DND-41 (cell line): ENCODE measurements at regions not wholly inside any gene's neighbourhood (a gene's known extent, or its start where the extent isn't known, plus 50 kb on each side); places are given as distances from the start of the nearest gene placed in this dataset.

Source experiments
- ATAC-seq: fragments of 200-7000 bp; cut with Tn5 transposase; 3 replicates; pipeline ENCODE4 v1.9.1; 2021; ENCODE audit warnings: low read depth; ENCODE audit not compliant: insufficient read depth
- DNase-seq: peaks from one replicate; pipeline ENCODE4 v3.0.0-alpha.2; 2020
- H2AFZ ChIP-seq: 2 replicates; pipeline ENCODE4 v1.6.0; 2012; ENCODE audit warnings: low read depth, low read length
- H3K27ac ChIP-seq: 2 replicates; pipeline ENCODE4 v1.5.1; 2012; ENCODE audit warnings: low read length, inconsistent platforms
- H3K27me3 ChIP-seq: fragments of 200-600 bp; sonication (generic); 2 replicates; pipeline ENCODE4 v1.6.0; 2012; ENCODE audit warnings: low read length, mild to moderate bottlenecking, inconsistent platforms; ENCODE audit not compliant: insufficient read depth, poor library complexity
- H3K36me3 ChIP-seq: 2 replicates; pipeline ENCODE4 v1.5.1; 2012; ENCODE audit warnings: low read length, inconsistent platforms; ENCODE audit not compliant: insufficient read depth
- H3K4me1 ChIP-seq: 2 replicates; pipeline ENCODE4 v1.5.1; 2012; ENCODE audit warnings: mild to moderate bottlenecking, low read length; ENCODE audit not compliant: insufficient read depth
- H3K4me2 ChIP-seq: 2 replicates; pipeline ENCODE4 v1.6.0; 2012; ENCODE audit warnings: mild to moderate bottlenecking, moderate library complexity, low read length, inconsistent platforms; ENCODE audit not compliant: insufficient read depth
- H3K4me3 ChIP-seq, 2 experiments: fragments of 200-600 bp in 1 of 2; shearing (Covaris generic) in 1 of 2; 2 replicates each; pipeline ENCODE4 v1.5.1; 2012 to 2016; ENCODE audit warnings: inconsistent platforms in 2 of 2, low read length in 2 of 2, mild to moderate bottlenecking in 2 of 2, low read depth in 1 of 2, moderate library complexity in 1 of 2
- H3K79me2 ChIP-seq: 2 replicates; pipeline ENCODE4 v1.6.0; 2012; ENCODE audit warnings: low read length, inconsistent platforms; ENCODE audit not compliant: insufficient read depth
- H3K9ac ChIP-seq: 2 replicates; pipeline ENCODE4 v1.6.0; 2012; ENCODE audit warnings: low read depth, mild to moderate bottlenecking, inconsistent platforms, low read length, moderate library complexity
- H3K9me3 ChIP-seq: 2 replicates; pipeline ENCODE4 v1.5.1; 2012; ENCODE audit warnings: low read length, moderate library complexity, mild to moderate bottlenecking, inconsistent platforms; ENCODE audit not compliant: insufficient read depth, severe bottlenecking
- H4K20me1 ChIP-seq: 2 replicates; pipeline ENCODE4 v1.6.0; 2012; ENCODE audit warnings: low read length; ENCODE audit not compliant: insufficient read depth
- EZH2 ChIP-seq: IDR thresholded peaks from 3 replicates; pipeline ENCODE4 v1.6.1; 2012; ENCODE audit warnings: borderline replicate concordance, low read depth, mild to moderate bottlenecking, moderate library complexity, low read length, inconsistent platforms; ENCODE audit not compliant: severe bottlenecking
- TF ChIP-seq, protein P1 (sequence below): IDR thresholded peaks from 2 replicates; pipeline ENCODE4 v1.5.1; 2012; ENCODE audit warnings: borderline replicate concordance, low read length, moderate library complexity, mild to moderate bottlenecking; ENCODE audit not compliant: poor library complexity, severe bottlenecking; ENCODE audit errors: extremely low read depth

DNA sequence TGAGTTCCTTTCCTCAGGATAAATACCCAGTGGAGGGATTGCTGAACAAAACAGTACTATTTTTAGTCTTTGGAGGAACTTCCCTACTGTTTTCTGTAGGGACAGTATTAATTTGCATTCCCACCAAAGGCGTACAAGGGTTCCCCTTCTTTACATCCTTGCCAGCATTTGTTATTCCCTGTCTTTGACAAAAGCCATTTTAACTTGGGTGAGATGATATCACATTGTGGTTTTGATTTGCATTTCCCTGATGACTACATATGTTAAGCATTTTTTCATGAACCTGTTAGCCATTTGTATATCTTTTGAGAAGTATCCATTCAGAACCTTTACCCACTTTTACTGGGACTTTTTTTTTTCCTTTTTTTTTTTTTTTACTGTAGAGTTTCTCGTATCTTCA is 126.2 kb upstream of the ANXA10 start:
- H3K4me2 ChIP-seq: no peak overlapping the region
- no peak overlapping the region for H3K4me3 ChIP-seq
- H3K9ac ChIP-seq: no peak overlapping the region
- no peaks in the 10 kb centered on the region for H3K79me2 ChIP-seq
- no peak for TF ChIP-seq EZH2
- TF ChIP-seq, protein P1, sequence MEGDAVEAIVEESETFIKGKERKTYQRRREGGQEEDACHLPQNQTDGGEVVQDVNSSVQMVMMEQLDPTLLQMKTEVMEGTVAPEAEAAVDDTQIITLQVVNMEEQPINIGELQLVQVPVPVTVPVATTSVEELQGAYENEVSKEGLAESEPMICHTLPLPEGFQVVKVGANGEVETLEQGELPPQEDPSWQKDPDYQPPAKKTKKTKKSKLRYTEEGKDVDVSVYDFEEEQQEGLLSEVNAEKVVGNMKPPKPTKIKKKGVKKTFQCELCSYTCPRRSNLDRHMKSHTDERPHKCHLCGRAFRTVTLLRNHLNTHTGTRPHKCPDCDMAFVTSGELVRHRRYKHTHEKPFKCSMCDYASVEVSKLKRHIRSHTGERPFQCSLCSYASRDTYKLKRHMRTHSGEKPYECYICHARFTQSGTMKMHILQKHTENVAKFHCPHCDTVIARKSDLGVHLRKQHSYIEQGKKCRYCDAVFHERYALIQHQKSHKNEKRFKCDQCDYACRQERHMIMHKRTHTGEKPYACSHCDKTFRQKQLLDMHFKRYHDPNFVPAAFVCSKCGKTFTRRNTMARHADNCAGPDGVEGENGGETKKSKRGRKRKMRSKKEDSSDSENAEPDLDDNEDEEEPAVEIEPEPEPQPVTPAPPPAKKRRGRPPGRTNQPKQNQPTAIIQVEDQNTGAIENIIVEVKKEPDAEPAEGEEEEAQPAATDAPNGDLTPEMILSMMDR: no peak
- H3K36me3 ChIP-seq: no peaks in the 10 kb centered on the region
- H4K20me1 ChIP-seq: no peaks in the 10 kb centered on the region
- DNase-seq (no peak), ATAC-seq (no peak)
- no peak overlapping the region for H3K27ac ChIP-seq
- no peak overlapping the region for H2AFZ ChIP-seq
- H3K4me1 ChIP-seq: no peaks in the 10 kb centered on the region
- no peaks in the 10 kb centered on the region for H3K27me3 ChIP-seq
- H3K9me3 ChIP-seq: no peaks in the 10 kb centered on the region

DNA sequence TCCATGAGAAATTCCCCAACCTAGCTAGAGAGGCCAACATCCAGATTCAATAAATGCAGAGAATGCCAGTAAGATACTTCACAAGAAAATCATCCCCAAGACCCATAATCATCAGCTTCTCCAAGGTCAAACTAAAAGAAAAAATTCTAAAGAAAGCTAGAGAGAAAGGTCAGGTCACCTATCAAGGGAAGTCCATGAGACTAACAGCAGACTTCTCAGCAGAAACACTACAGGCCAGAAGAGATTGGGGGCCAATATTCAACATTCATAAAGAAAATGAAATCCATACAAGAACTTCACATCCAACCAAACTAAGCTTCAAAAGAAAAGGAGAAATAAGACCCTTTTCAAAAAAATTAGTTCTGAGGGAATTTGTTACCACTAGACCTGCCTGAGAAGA is 118.8 kb upstream of the ANXA10 start:
- Histone ChIP-seq H3K9me3 (no peaks in the 10 kb centered on the region), H4K20me1 (no peaks in the 10 kb centered on the region), H3K79me2 (no peaks in the 10 kb centered on the region), H3K4me2 (no peak overlapping the region), H2AFZ (no peak overlapping the region), H3K9ac (no peak overlapping the region), H3K27ac (no peak overlapping the region), H3K27me3 (no peaks in the 10 kb centered on the region), H3K4me1 (no peaks in the 10 kb centered on the region), H3K36me3 (no peaks in the 10 kb centered on the region), H3K4me3 (no peak overlapping the region)
- ATAC-seq: no peak
- no peak for DNase-seq
- no peak for TF ChIP-seq EZH2
- TF ChIP-seq, protein P1: no peak

DNA sequence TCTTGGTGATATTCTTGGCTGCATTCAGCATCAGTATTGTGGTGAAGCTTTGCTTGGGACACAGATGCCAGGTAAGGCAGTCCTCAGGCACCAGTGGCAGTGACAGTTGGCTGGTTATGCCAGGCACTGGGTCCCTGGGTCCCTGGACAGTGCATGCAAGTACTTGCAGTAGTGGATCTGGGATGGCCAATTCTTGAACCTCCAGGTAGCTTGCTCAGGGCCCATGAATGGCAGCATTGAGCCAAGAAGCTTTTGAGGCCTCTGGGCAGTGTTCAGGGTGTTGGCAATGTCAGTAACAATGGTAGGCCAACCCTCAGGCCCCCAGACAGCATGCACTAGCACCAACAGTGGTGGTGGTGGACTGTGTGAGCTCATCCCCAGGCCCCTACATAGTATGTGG is 106.8 kb upstream of the ANXA10 start:
- no peak overlapping the region for H2AFZ ChIP-seq
- no peak overlapping the region for H3K9ac ChIP-seq
- ATAC-seq (no peak), DNase-seq (no peak)
- no peaks in the 10 kb centered on the region for H3K79me2 ChIP-seq
- no peaks in the 10 kb centered on the region for H3K9me3 ChIP-seq
- no peak overlapping the region for H3K4me2 ChIP-seq
- no peaks in the 10 kb centered on the region for H3K36me3 ChIP-seq
- H3K27ac ChIP-seq: no peak overlapping the region
- H3K27me3 ChIP-seq: no peaks in the 10 kb centered on the region
- no peak for TF ChIP-seq EZH2
- TF ChIP-seq, protein P1: no peak
- no peak overlapping the region for H3K4me3 ChIP-seq
- no peaks in the 10 kb centered on the region for H3K4me1 ChIP-seq
- H4K20me1 ChIP-seq: no peaks in the 10 kb centered on the region; the same call in 1 of the 2 replicates

DNA sequence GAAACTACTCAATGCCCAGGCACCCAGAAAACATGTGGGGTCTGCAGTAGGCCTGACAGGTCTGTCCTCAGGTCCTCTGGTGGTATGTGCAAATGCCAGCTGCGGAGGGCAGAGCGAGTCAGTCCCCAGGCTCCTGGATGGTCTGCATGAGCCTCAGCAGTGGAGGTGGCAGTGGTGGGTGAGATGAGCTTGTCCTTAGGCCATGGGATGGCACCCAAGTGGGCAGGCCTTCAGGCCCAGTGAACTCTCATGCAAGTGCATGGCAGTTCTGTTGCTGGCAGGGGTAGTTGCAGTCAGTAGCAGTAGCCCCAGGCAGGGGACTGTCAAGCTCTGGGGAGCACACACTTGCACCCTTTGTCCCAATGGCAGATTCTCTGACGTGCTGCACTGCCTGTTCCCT is 106.3 kb upstream of the ANXA10 start:
- Histone ChIP-seq H3K36me3 (no peaks in the 10 kb centered on the region), H3K4me3 (no peak overlapping the region), H3K9me3 (no peaks in the 10 kb centered on the region), H3K27ac (no peak overlapping the region), H3K4me2 (no peak overlapping the region), H3K9ac (no peak overlapping the region), H4K20me1 (no peaks in the 10 kb centered on the region; the same call in 1 of the 2 replicates), H3K79me2 (no peaks in the 10 kb centered on the region), H3K4me1 (no peaks in the 10 kb centered on the region), H3K27me3 (no peaks in the 10 kb centered on the region), H2AFZ (no peak overlapping the region)
- DNase-seq (no peak), ATAC-seq (no peak)
- TF ChIP-seq, protein P1: no peak
- no peak for TF ChIP-seq EZH2
